H1 (cell line): ENCODE measurements at regions not wholly inside any gene's neighbourhood (a gene's known extent, or its start where the extent isn't known, plus 50 kb on each side); places are given as distances from the start of the nearest gene placed in this dataset.

Source experiments
- CTCF ChIA-PET: fragments of 300-600 bp; sonication (Branson Sonifier 250); formaldehyde crosslinking; loops from one replicate; lab custom pipeline; 2021; ENCODE audit not compliant: partially characterized antibody; lab: Charles Lee
- POLR2A ChIA-PET: fragments of 300-600 bp; sonication (Branson Sonifier 250); formaldehyde crosslinking; loops from one replicate; lab custom pipeline; 2021; ENCODE audit warnings: inconsistent platforms; ENCODE audit not compliant: partially characterized antibody; lab: Charles Lee
- DNase-seq, 2 experiments: peaks; one replicate each; pipeline versions ENCODE4 v3.0.0 to v3.0.0-alpha.2; 2010 to 2022; ENCODE audit warnings: low spot score in 2 of 2, low read depth in 1 of 2, mixed read lengths in 1 of 2
- FAIRE-seq: peaks from 2 replicates; lab custom pipeline; 2011; peaks lifted over from hg19 to GRCh38; lab: Jason Lieb, UNC
- H2AFZ ChIP-seq: 2 replicates; pipeline ENCODE4 v1.8.1; 2012; ENCODE audit warnings: low read length, inconsistent platforms
- H2AK5ac ChIP-seq: 2 replicates; pipeline ENCODE4 v1.6.1; 2013; ENCODE audit warnings: low read depth, low read length
- H2BK120ac ChIP-seq: replicated peaks from 2 replicates; pipeline ENCODE3; 2013; ENCODE audit warnings: low read depth, low read length, inconsistent platforms
- H2BK12ac ChIP-seq: 2 replicates; pipeline ENCODE4 v1.6.1; 2013; ENCODE audit warnings: low read depth, low read length
- H2BK15ac ChIP-seq: 2 replicates; pipeline ENCODE4 v1.6.1; 2013; ENCODE audit warnings: low read length
- H2BK20ac ChIP-seq: 2 replicates; pipeline ENCODE4 v1.6.1; 2013; ENCODE audit warnings: low read length
- H2BK5ac ChIP-seq: 2 replicates; pipeline ENCODE4 v1.6.1; 2013; ENCODE audit warnings: low read depth, low read length
- H3K14ac ChIP-seq: 2 replicates; pipeline ENCODE4 v1.6.1; 2013; ENCODE audit warnings: inconsistent platforms; ENCODE audit not compliant: insufficient read length
- H3K18ac ChIP-seq: 2 replicates; pipeline ENCODE4 v1.6.1; 2013; ENCODE audit warnings: low read length; ENCODE audit errors: extremely low read depth
- H3K23ac ChIP-seq: 2 replicates; pipeline ENCODE4 v1.6.1; 2013; ENCODE audit warnings: inconsistent platforms; ENCODE audit not compliant: insufficient read length
- H3K23me2 ChIP-seq: 2 replicates; pipeline ENCODE4 v1.6.1; 2013; ENCODE audit warnings: low read depth, low read length
- H3K27ac ChIP-seq: 2 replicates; pipeline ENCODE4 v1.6.1; 2011; ENCODE audit warnings: low read depth, low read length, inconsistent platforms
- H3K27me3 ChIP-seq, 4 experiments: replicated peaks in 1 of 4; 1 replicate in 1 of 4; 2 replicates in 3 of 4; pipeline versions ENCODE4 v1.6.1 to v1.8.1; 2011 to 2013; ENCODE audit warnings: low read length in 3 of 4, mild to moderate bottlenecking in 3 of 4, inconsistent platforms in 2 of 4, mixed read lengths in 2 of 4, moderate library complexity in 1 of 4; ENCODE audit not compliant: control insufficient read depth in 3 of 4, insufficient read depth in 3 of 4; ENCODE audit errors: extremely low read depth in 1 of 4
- H3K36me3 ChIP-seq, 4 experiments: 2 replicates each; pipeline versions ENCODE4 v1.6.1 to v1.8.1; 2011 to 2013; ENCODE audit warnings: mild to moderate bottlenecking in 4 of 4, low read length in 3 of 4, moderate library complexity in 2 of 4, control low read depth in 1 of 4, inconsistent platforms in 1 of 4; ENCODE audit not compliant: insufficient read depth in 4 of 4, control insufficient read depth in 2 of 4
- H3K4ac ChIP-seq: replicated peaks from 2 replicates; pipeline ENCODE3; 2013; ENCODE audit warnings: low read length, low read depth, mixed read lengths, inconsistent platforms; ENCODE audit not compliant: insufficient read length
- H3K4me1 ChIP-seq, 4 experiments: replicated peaks in 1 of 4; 1 replicate in 1 of 4; 2 replicates in 3 of 4; pipeline versions ENCODE4 v1.6.1 to v1.8.1; 2011 to 2013; ENCODE audit warnings: low read length in 3 of 4, inconsistent platforms in 2 of 4, mixed read lengths in 1 of 4; ENCODE audit not compliant: insufficient read depth in 4 of 4, control insufficient read depth in 3 of 4
- H3K4me2 ChIP-seq, 2 experiments: 2 replicates each; pipeline versions ENCODE4 v1.6.1 to v1.8.1; 2011 to 2013; ENCODE audit warnings: low read depth in 2 of 2, low read length in 2 of 2, control low read depth in 1 of 2, inconsistent platforms in 1 of 2, mild to moderate bottlenecking in 1 of 2; ENCODE audit not compliant: insufficient read depth in 1 of 2
- H3K4me3 ChIP-seq, 4 experiments: fragments of 200-600, 300-600 bp in 1 of 4; sonication (generic), shearing (Covaris generic), sonication (Bioruptor Twin) in 1 of 4; 2 replicates each; pipeline versions ENCODE4 v1.5.1 to v1.8.1; 2011 to 2016; ENCODE audit warnings: low read length in 4 of 4, low read depth in 3 of 4, control low read depth in 2 of 4, inconsistent platforms in 2 of 4, mild to moderate bottlenecking in 2 of 4, mixed read lengths in 1 of 4, moderate library complexity in 1 of 4; ENCODE audit not compliant: insufficient read depth in 2 of 4; ENCODE audit errors: extremely low read depth in 1 of 4
- H3K56ac ChIP-seq: replicated peaks from 2 replicates; pipeline ENCODE3; 2013; ENCODE audit warnings: low read depth, mild to moderate bottlenecking, mixed read lengths, low read length, inconsistent platforms; ENCODE audit not compliant: insufficient read length
- H3K79me1 ChIP-seq: 2 replicates; pipeline ENCODE4 v1.6.1; 2013; ENCODE audit warnings: low read depth, low read length, control low read depth
- H3K79me2 ChIP-seq, 2 experiments: 2 replicates each; pipeline versions ENCODE4 v1.6.1 to v1.8.1; 2012 to 2013; ENCODE audit warnings: low read length in 2 of 2, mild to moderate bottlenecking in 2 of 2, inconsistent platforms in 1 of 2; ENCODE audit not compliant: insufficient read depth in 2 of 2, control insufficient read depth in 1 of 2
- H3K9ac ChIP-seq, 4 experiments: replicated peaks in 1 of 4; 1 replicate in 1 of 4; 2 replicates in 3 of 4; pipeline versions ENCODE4 v1.6.1 to v1.8.1; 2011 to 2013; ENCODE audit warnings: low read depth in 3 of 4, low read length in 3 of 4, control low read depth in 2 of 4, mild to moderate bottlenecking in 2 of 4, moderate library complexity in 2 of 4, inconsistent platforms in 1 of 4; ENCODE audit errors: extremely low read depth in 1 of 4
- H3K9me3 ChIP-seq, 2 experiments: 2 replicates each; pipeline versions ENCODE4 v1.6.1 to v1.8.1; 2012 to 2013; ENCODE audit warnings: mild to moderate bottlenecking in 2 of 2, moderate library complexity in 2 of 2, control low read depth in 1 of 2, inconsistent platforms in 1 of 2, low read depth in 1 of 2, low read length in 1 of 2, mixed read lengths in 1 of 2; ENCODE audit not compliant: insufficient read depth in 2 of 2
- H4K20me1 ChIP-seq, 2 experiments: replicated peaks in 1 of 2; 2 replicates each; pipeline versions ENCODE3 to v1.8.1; 2011 to 2013; ENCODE audit warnings: inconsistent platforms in 2 of 2, low read length in 2 of 2, mild to moderate bottlenecking in 1 of 2; ENCODE audit not compliant: insufficient read depth in 2 of 2, control insufficient read depth in 1 of 2
- H4K5ac ChIP-seq: 2 replicates; pipeline ENCODE4 v1.6.1; 2013; ENCODE audit warnings: low read length, low read depth, mixed read lengths, inconsistent platforms; ENCODE audit not compliant: insufficient read length
- H4K8ac ChIP-seq: 2 replicates; pipeline ENCODE4 v1.8.0; 2013; ENCODE audit warnings: mild to moderate bottlenecking, moderate library complexity, low read length, inconsistent platforms; ENCODE audit not compliant: insufficient read depth; ENCODE audit errors: extremely low read depth
- H4K91ac ChIP-seq: replicated peaks from 2 replicates; pipeline ENCODE3; 2013; ENCODE audit warnings: low read length, mixed read lengths, inconsistent platforms; ENCODE audit not compliant: insufficient read length
- CBX5 ChIP-seq: fragments of 300-800, 300-1000 bp; sonication (generic); IDR thresholded peaks from 2 replicates; pipeline ENCODE4 v1.7.1; 2016; ENCODE audit warnings: antibody characterized with exemption, low read length, low read depth
- CBX8 ChIP-seq: fragments of 300-800, 300-1000 bp; sonication (generic); IDR thresholded peaks from 2 replicates; pipeline ENCODE4 v1.7.1; 2016; ENCODE audit warnings: low read depth, low read length, borderline replicate concordance
- CHD1 ChIP-seq: IDR thresholded peaks from 2 replicates; pipeline ENCODE4 v1.6.1; 2012; ENCODE audit warnings: low read depth, low read length, improper control_type of control experiment
- CHD2 ChIP-seq: IDR thresholded peaks from 2 replicates; pipeline ENCODE4 v1.6.1; 2012; ENCODE audit warnings: low read length, improper control_type of control experiment
- EP300 ChIP-seq, 2 experiments: IDR thresholded peaks; 1 replicate in 1 of 2; 2 replicates in 1 of 2; pipeline ENCODE4 v1.6.1; 2011 to 2012; ENCODE audit warnings: low read depth in 2 of 2, low read length in 2 of 2, mild to moderate bottlenecking in 2 of 2, borderline replicate concordance in 1 of 2, inconsistent platforms in 1 of 2, moderate library complexity in 1 of 2
- FOSL1 ChIP-seq: IDR thresholded peaks from 2 replicates; pipeline ENCODE4 v1.6.1; 2011; ENCODE audit warnings: mild to moderate bottlenecking, low read depth, low read length, moderate library complexity; ENCODE audit not compliant: insufficient read depth
- GTF2F1 ChIP-seq: IDR thresholded peaks from 2 replicates; pipeline ENCODE4 v1.6.1; 2012; ENCODE audit warnings: low read depth, low read length, improper control_type of control experiment, borderline replicate concordance
- HDAC2 ChIP-seq, 2 experiments: fragments of 300-600 bp in 1 of 2; sonication (generic) in 1 of 2; IDR thresholded peaks; 2 replicates each; pipeline ENCODE4 v1.6.1; 2011 to 2012; ENCODE audit warnings: low read depth in 2 of 2, low read length in 2 of 2, mild to moderate bottlenecking in 2 of 2, moderate library complexity in 2 of 2, borderline replicate concordance in 1 of 2, inconsistent platforms in 1 of 2
- JUN ChIP-seq: IDR thresholded peaks from 2 replicates; pipeline ENCODE4 v1.6.1; 2011; ENCODE audit warnings: low read depth, mild to moderate bottlenecking, improper control_type of control experiment, low read length
- NRF1 ChIP-seq: IDR thresholded peaks from 2 replicates; pipeline ENCODE4 v1.6.1; 2011; ENCODE audit warnings: mild to moderate bottlenecking, low read depth, low read length, improper control_type of control experiment
- SAP30 ChIP-seq: fragments of 300-600 bp; sonication (generic); IDR thresholded peaks from 2 replicates; pipeline ENCODE4 v1.7.1; 2012; ENCODE audit warnings: low read length, moderate library complexity, mild to moderate bottlenecking, inconsistent platforms; ENCODE audit not compliant: insufficient read depth, insufficient replicate concordance
- SP4 ChIP-seq: IDR thresholded peaks from 2 replicates; pipeline ENCODE4 v1.6.1; 2012; ENCODE audit warnings: low read length, inconsistent platforms
- SUZ12 ChIP-seq: fragments of 200-600 bp; sonication (generic); IDR thresholded peaks from 2 replicates; pipeline ENCODE4 v1.6.1; 2012; ENCODE audit warnings: mild to moderate bottlenecking, inconsistent platforms, low read length, moderate library complexity, mixed read lengths
- TAF1 ChIP-seq: IDR thresholded peaks from 2 replicates; pipeline ENCODE4 v1.6.1; 2011; ENCODE audit warnings: mild to moderate bottlenecking, low read depth, low read length
- TCF12 ChIP-seq: IDR thresholded peaks from 2 replicates; pipeline ENCODE4 v1.6.1; 2011; ENCODE audit warnings: low read depth, mild to moderate bottlenecking, low read length
- WGBS, 2 experiments: shearing (Covaris generic) in 1 of 2; methylation state at CpG; one replicate each; pipeline versions ENCODE4 v1.1.6 to v1.1.7; 2013 to 2015; ENCODE audit warnings: low lambda C conversion rate in 2 of 2, mixed read lengths in 2 of 2, inconsistent platforms in 1 of 2, low coverage in 1 of 2, missing lambda C conversion rate in 1 of 2; ENCODE audit not compliant: insufficient replicate concordance in 2 of 2, insufficient coverage in 1 of 2, insufficient read length in 1 of 2; ENCODE audit errors: extremely low coverage in 1 of 2, missing lambda C conversion rate in 1 of 2; 5-methylcytosine and 5-hydroxymethylcytosine counted together

- POLR2A ChIA-PET: no interaction called here
- TF ChIP-seq CHD1: no peak
- no peak for TF ChIP-seq CBX8
- no peak for TF ChIP-seq GTF2F1
- TF ChIP-seq TCF12: no peak
- no peak for TF ChIP-seq CHD2
- TF ChIP-seq SAP30: no peak
- TF ChIP-seq SP4: no peak
- TF ChIP-seq JUN: no peak
- no peak for TF ChIP-seq FOSL1
- no peak for TF ChIP-seq HDAC2 (IDR thresholded peaks at IDR 0.05; ENCODE audit: borderline replicate concordance in 1 of 2, low read depth in 2 of 2, low read length in 2 of 2)
- no peak for TF ChIP-seq NRF1
- TF ChIP-seq EP300 (IDR thresholded peaks at IDR 0.05; ENCODE audit: borderline replicate concordance in 1 of 2, low read depth in 2 of 2, low read length in 2 of 2): no peak
- TF ChIP-seq TAF1: no peak
- TF ChIP-seq SUZ12: no peak
- no peak for TF ChIP-seq CBX5
Measured at GRCh38 chr15:91549581-91549980, 303.9 kb upstream of the SLCO3A1 start.

More at GRCh38 chr15:91549581-91549980, 303.9 kb upstream of the SLCO3A1 start:
- Histone ChIP-seq H2BK15ac (no peak overlapping the region), H4K91ac (no peak overlapping the region), H3K4me1 (0 out of 7 replicates have a peak, but pooled peaks cover 0 to 2% (median 0%) of the 10 kb centered on the region in 4 experiments), H3K79me2 (no peaks in the 10 kb centered on the region), H3K23ac (no peak overlapping the region), H3K9ac (no peak overlapping the region), H4K8ac (no peak overlapping the region), H4K20me1 (no peaks in the 10 kb centered on the region), H3K27ac (no peak overlapping the region), H2BK120ac (no peak overlapping the region), H2AK5ac (no peak overlapping the region), H3K18ac (no peak overlapping the region), H3K79me1 (no peaks in the 10 kb centered on the region), H3K4me2 (no peak overlapping the region), H2BK12ac (no peak overlapping the region), H3K27me3 (no peaks in the 10 kb centered on the region), H3K23me2 (no peaks in the 10 kb centered on the region), H2AFZ (no peak overlapping the region), H3K14ac (no peak overlapping the region), H3K4ac (no peak overlapping the region), H2BK20ac (no peak overlapping the region), H4K5ac (no peak overlapping the region), H2BK5ac (no peak overlapping the region), H3K4me3 (no peak overlapping the region), H3K56ac (no peak overlapping the region), H3K9me3 (no peaks in the 10 kb centered on the region), H3K36me3 (no peaks in the 10 kb centered on the region)
- CTCF ChIA-PET: interaction anchor here (1.6 kb wide), 1 partner anchor 157 kb away, joined by 3 read pairs; no protein-coding TSS in a partner anchor
- WGBS, 2 experiments: 90% methylated on average over 1 of the region's 1 CpG; no CpG with 5 or more reads in 1 of the 2 experiments
- DNase-seq: no peak
- FAIRE-seq: no peak
